Activated naive CD4-positive, alpha-beta T cell treated with anti-CD3 and anti-CD28 coated beads, Interleukin-2, amount 10 ng/mL, durations not matched to agents 7 days and 5 days (primary cell): ENCODE measurements at regions not wholly inside any gene's neighbourhood (a gene's known extent, or its start where the extent isn't known, plus 50 kb on each side); places are given as distances from the start of the nearest gene placed in this dataset.
"Not testable (repeated sequence)": the region's sequence is repeated elsewhere in the genome, so short reads cannot be mapped to it uniquely, and the experiment has no call there.

Source experiments
- CTCF ChIA-PET: fragments of 350-600 bp; sonication (Branson Sonifier 250); formaldehyde crosslinking; loops from one replicate; lab custom pipeline; 2021; ENCODE audit warnings: antibody characterized with exemption; lab: Charles Lee
- DNase-seq: peaks from one replicate; pipeline ENCODE4 v3.0.0-alpha.2; 2020
- H3K27ac Mint-ChIP-seq: one replicate; pipeline ENCODE4 v1.8.0; 2021; ENCODE audit warnings: mild to moderate bottlenecking, moderate library complexity, mixed read lengths
- H3K27me3 Mint-ChIP-seq: one replicate; pipeline ENCODE4 v1.8.0; 2021; ENCODE audit warnings: mild to moderate bottlenecking, mixed read lengths
- H3K36me3 Mint-ChIP-seq: one replicate; pipeline ENCODE4 v1.8.0; 2021; ENCODE audit warnings: mixed read lengths
- H3K4me1 Mint-ChIP-seq: one replicate; pipeline ENCODE4 v1.8.0; 2021; ENCODE audit warnings: mixed read lengths
- H3K4me3 Mint-ChIP-seq: one replicate; pipeline ENCODE4 v1.8.0; 2021; ENCODE audit warnings: mild to moderate bottlenecking, moderate library complexity, mixed read lengths
- H3K9me3 Mint-ChIP-seq: one replicate; pipeline ENCODE4 v1.8.0; 2021; ENCODE audit warnings: mixed read lengths

- no peak overlapping the region for H3K4me3 Mint-ChIP-seq
- H3K36me3 Mint-ChIP-seq = no peaks in the 10 kb centered on the region
- no peaks in the 10 kb centered on the region for H3K9me3 Mint-ChIP-seq
- peaks cover under 1% of the 10 kb centered on the region for H3K27me3 Mint-ChIP-seq
- no peak for DNase-seq
- CTCF ChIA-PET = no interaction called here
- H3K4me1 Mint-ChIP-seq = no peaks in the 10 kb centered on the region
- H3K27ac Mint-ChIP-seq = no peak overlapping the region
Observed at GRCh38 chr6:169130113-169130512, 123.5 kb downstream of the THBS2 start.

- CTCF ChIA-PET = no interaction called here
- H3K27ac Mint-ChIP-seq = no peak overlapping the region
- no peaks in the 10 kb centered on the region for H3K27me3 Mint-ChIP-seq
- DNase-seq = no peak
- H3K4me3 Mint-ChIP-seq = no peak overlapping the region
- H3K36me3 Mint-ChIP-seq = no peaks in the 10 kb centered on the region
- H3K4me1 Mint-ChIP-seq = no peaks in the 10 kb centered on the region
- no peaks in the 10 kb centered on the region for H3K9me3 Mint-ChIP-seq
Observed at GRCh38 chr6:169121013-169121412, 132.6 kb downstream of the THBS2 start.

- H3K27ac Mint-ChIP-seq = no peak overlapping the region
Observed at GRCh38 chr6:169119669-169120068, 134.0 kb downstream of the THBS2 start.

GRCh38 chr6:169118346-169118830 is 135.3 kb downstream of the THBS2 start:
- no peak for DNase-seq
- CTCF ChIA-PET = no interaction called here
- no peaks in the 10 kb centered on the region for H3K36me3 Mint-ChIP-seq
- H3K27me3 Mint-ChIP-seq = peaks cover 3% of the 10 kb centered on the region
- no peaks in the 10 kb centered on the region for H3K9me3 Mint-ChIP-seq
- H3K4me1 Mint-ChIP-seq = no peaks in the 10 kb centered on the region
- no peak overlapping the region for H3K27ac Mint-ChIP-seq
- H3K4me3 Mint-ChIP-seq = no peak overlapping the region

More at GRCh38 chr6:169119669-169120068, 134.0 kb downstream of the THBS2 start:
- no peak for DNase-seq
- H3K4me3 Mint-ChIP-seq = no peak overlapping the region
- H3K4me1 Mint-ChIP-seq = no peaks in the 10 kb centered on the region
- no peaks in the 10 kb centered on the region for H3K36me3 Mint-ChIP-seq
- H3K9me3 Mint-ChIP-seq = no peaks in the 10 kb centered on the region
- CTCF ChIA-PET = no interaction called here
- peaks cover 3% of the 10 kb centered on the region for H3K27me3 Mint-ChIP-seq

GRCh38 chr6:169117663-169118062 is 136.0 kb downstream of the THBS2 start:
- DNase-seq = no peak
- no peaks in the 10 kb centered on the region for H3K4me1 Mint-ChIP-seq
- no peak overlapping the region for H3K27ac Mint-ChIP-seq
- H3K27me3 Mint-ChIP-seq = peaks cover 3% of the 10 kb centered on the region
- no peaks in the 10 kb centered on the region for H3K9me3 Mint-ChIP-seq
- CTCF ChIA-PET = no interaction called here
- no peak overlapping the region for H3K4me3 Mint-ChIP-seq
- H3K36me3 Mint-ChIP-seq = no peaks in the 10 kb centered on the region

- DNase-seq = no peak
- no peaks in the 10 kb centered on the region for H3K9me3 Mint-ChIP-seq
- peaks cover 3% of the 10 kb centered on the region for H3K27me3 Mint-ChIP-seq
- H3K4me3 Mint-ChIP-seq = no peak overlapping the region
- H3K27ac Mint-ChIP-seq = no peak overlapping the region
- H3K36me3 Mint-ChIP-seq = no peaks in the 10 kb centered on the region
- H3K4me1 Mint-ChIP-seq = no peaks in the 10 kb centered on the region
- CTCF ChIA-PET = no interaction called here
Observed at GRCh38 chr6:169115632-169116031, 138.0 kb downstream of the THBS2 start.

- CTCF ChIA-PET, H3K4me3 Mint-ChIP-seq, H3K36me3 Mint-ChIP-seq, H3K9me3 Mint-ChIP-seq, H3K27ac Mint-ChIP-seq, H3K4me1 Mint-ChIP-seq, H3K27me3 Mint-ChIP-seq, DNase-seq: not testable (repeated sequence)
Observed at GRCh38 chr6:169114632-169115031, 139.0 kb downstream of the THBS2 start.

- peaks cover 2% of the 10 kb centered on the region for H3K9me3 Mint-ChIP-seq
- H3K27me3 Mint-ChIP-seq = peaks cover 3% of the 10 kb centered on the region
- no peak for DNase-seq
- no peaks in the 10 kb centered on the region for H3K4me1 Mint-ChIP-seq
- no peaks in the 10 kb centered on the region for H3K36me3 Mint-ChIP-seq
- no peak overlapping the region for H3K4me3 Mint-ChIP-seq
- CTCF ChIA-PET = no interaction called here
- H3K27ac Mint-ChIP-seq = no peak overlapping the region
Observed at GRCh38 chr6:169112483-169113320, 140.9 kb downstream of the THBS2 start.

- no peak for DNase-seq
- Mint-ChIP-seq H3K36me3 (no peaks in the 10 kb centered on the region), H3K4me3 (no peak overlapping the region), H3K9me3 (peaks cover 2% of the 10 kb centered on the region), H3K27ac (no peak overlapping the region), H3K27me3 (peaks cover 3% of the 10 kb centered on the region), H3K4me1 (no peaks in the 10 kb centered on the region)
- CTCF ChIA-PET = no interaction called here
Observed at GRCh38 chr6:169111203-169111602, 142.4 kb downstream of the THBS2 start.

- Mint-ChIP-seq H3K36me3 (no peaks in the 10 kb centered on the region), H3K9me3 (peaks cover 2% of the 10 kb centered on the region), H3K4me1 (no peaks in the 10 kb centered on the region), H3K27ac (no peak overlapping the region), H3K27me3 (no peaks in the 10 kb centered on the region), H3K4me3 (no peak overlapping the region)
- CTCF ChIA-PET = no interaction called here
- DNase-seq = no peak
Observed at GRCh38 chr6:169109411-169110220, 144.0 kb downstream of the THBS2 start.

GRCh38 chr6:169108753-169109152 is 144.9 kb downstream of the THBS2 start:
- Mint-ChIP-seq H3K36me3 (no peaks in the 10 kb centered on the region), H3K4me3 (no peak overlapping the region), H3K4me1 (no peaks in the 10 kb centered on the region), H3K27ac (no peak overlapping the region), H3K9me3 (peaks cover 2% of the 10 kb centered on the region), H3K27me3 (no peaks in the 10 kb centered on the region)
- DNase-seq = no peak
- CTCF ChIA-PET = no interaction called here

GRCh38 chr6:169106176-169106575 is 147.5 kb downstream of the THBS2 start:
- no peak overlapping the region for H3K4me3 Mint-ChIP-seq
- no peak overlapping the region for H3K27ac Mint-ChIP-seq
- H3K4me1 Mint-ChIP-seq = no peaks in the 10 kb centered on the region
- peaks cover 2% of the 10 kb centered on the region for H3K9me3 Mint-ChIP-seq
- no peak for DNase-seq
- CTCF ChIA-PET = interaction anchor here (0.6 kb wide), 1 partner anchor 27 kb away, joined by 3 read pairs; no protein-coding TSS in a partner anchor
- no peaks in the 10 kb centered on the region for H3K36me3 Mint-ChIP-seq
- H3K27me3 Mint-ChIP-seq = no peaks in the 10 kb centered on the region

GRCh38 chr6:169101981-169102380 is 151.7 kb downstream of the THBS2 start:
- Mint-ChIP-seq H3K4me1 (no peaks in the 10 kb centered on the region), H3K36me3 (no peaks in the 10 kb centered on the region), H3K4me3 (no peak overlapping the region), H3K27me3 (no peaks in the 10 kb centered on the region), H3K27ac (no peak overlapping the region), H3K9me3 (no peaks in the 10 kb centered on the region)
- CTCF ChIA-PET = no interaction called here
- no peak for DNase-seq

- H3K27ac Mint-ChIP-seq = no peak overlapping the region
- CTCF ChIA-PET = no interaction called here
- H3K4me3 Mint-ChIP-seq = no peak overlapping the region
- H3K36me3 Mint-ChIP-seq = no peaks in the 10 kb centered on the region
- no peaks in the 10 kb centered on the region for H3K4me1 Mint-ChIP-seq
- no peaks in the 10 kb centered on the region for H3K9me3 Mint-ChIP-seq
- no peaks in the 10 kb centered on the region for H3K27me3 Mint-ChIP-seq
- DNase-seq = no peak
Observed at GRCh38 chr6:169101036-169101805, 152.4 kb downstream of the THBS2 start.
